ENCODE measurements at regions not wholly inside any gene's neighbourhood (a gene's known extent, or its start where the extent isn't known, plus 50 kb on each side); places are given as distances from the start of the nearest gene placed in this dataset.

DNA sequence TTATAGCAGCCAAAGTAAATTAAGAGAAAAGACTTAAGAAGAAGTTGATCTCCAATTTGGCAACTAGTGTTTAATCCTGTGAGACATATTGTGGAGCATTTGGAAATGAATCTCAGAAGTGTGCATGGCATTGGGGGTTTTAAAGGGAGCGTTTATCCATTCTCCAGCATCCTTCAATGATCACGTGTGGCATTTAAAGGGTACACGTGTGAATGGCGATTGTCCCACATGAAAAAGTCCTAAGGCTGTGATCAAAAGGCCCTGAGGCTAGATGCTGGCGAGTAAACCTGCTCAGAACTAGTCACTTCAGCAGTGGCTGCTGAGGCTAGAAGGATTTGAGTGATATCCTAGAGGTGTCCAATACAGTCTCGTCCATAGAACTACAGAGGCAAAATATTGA lies 315.6 kb upstream of the CDH9 start:
- TF ChIP-seq CTCF (IDR thresholded peaks at IDR 0.05), result no peak
- TF ChIP-seq POLR2A (IDR thresholded peaks at IDR 0.05), result no peak
- no peak for TF ChIP-seq POLR2AphosphoS5 (IDR thresholded peaks at IDR 0.05; ENCODE audit: insufficient read depth in 1 of 2, low read depth in 1 of 2)
